Activated CD8-positive, alpha-beta memory T cell treated with anti-CD3 and anti-CD28 coated beads for 1 hour (primary cell): ENCODE measurements at regions not wholly inside any gene's neighbourhood (a gene's known extent, or its start where the extent isn't known, plus 50 kb on each side); places are given as distances from the start of the nearest gene placed in this dataset.
A peak's percentile ranks its signal among the peaks of the same experiment; 100 is the strongest.

ENCODE experiments used
- DNase-seq, 2 donors: peaks; one replicate each; pipeline ENCODE4 v3.0.0-alpha.2; 2020; ENCODE audit warnings: low read depth in 1 of 2; ENCODE audit errors: extremely low read depth in 1 of 2

DNA sequence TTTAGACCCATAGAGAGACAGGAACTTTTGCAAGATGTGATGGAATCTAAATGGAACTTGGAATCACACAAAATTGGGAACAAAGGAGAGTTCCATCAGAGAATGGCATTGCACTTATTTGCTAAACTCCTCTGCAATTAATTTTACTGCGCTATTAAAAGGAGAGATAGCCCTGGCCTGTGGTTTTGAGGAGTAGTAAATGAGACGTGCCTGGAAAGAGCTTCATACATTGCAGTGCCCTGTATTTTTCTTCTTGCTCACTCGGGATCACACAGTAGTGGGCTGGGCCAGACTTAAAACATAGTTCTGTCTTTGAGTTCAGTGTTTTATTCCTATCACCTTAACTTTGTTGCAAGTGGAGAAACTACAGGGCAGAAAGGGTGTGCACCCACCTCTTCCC is 94.4 kb upstream of the SLC27A6 start:
- no peak for DNase-seq

DNA sequence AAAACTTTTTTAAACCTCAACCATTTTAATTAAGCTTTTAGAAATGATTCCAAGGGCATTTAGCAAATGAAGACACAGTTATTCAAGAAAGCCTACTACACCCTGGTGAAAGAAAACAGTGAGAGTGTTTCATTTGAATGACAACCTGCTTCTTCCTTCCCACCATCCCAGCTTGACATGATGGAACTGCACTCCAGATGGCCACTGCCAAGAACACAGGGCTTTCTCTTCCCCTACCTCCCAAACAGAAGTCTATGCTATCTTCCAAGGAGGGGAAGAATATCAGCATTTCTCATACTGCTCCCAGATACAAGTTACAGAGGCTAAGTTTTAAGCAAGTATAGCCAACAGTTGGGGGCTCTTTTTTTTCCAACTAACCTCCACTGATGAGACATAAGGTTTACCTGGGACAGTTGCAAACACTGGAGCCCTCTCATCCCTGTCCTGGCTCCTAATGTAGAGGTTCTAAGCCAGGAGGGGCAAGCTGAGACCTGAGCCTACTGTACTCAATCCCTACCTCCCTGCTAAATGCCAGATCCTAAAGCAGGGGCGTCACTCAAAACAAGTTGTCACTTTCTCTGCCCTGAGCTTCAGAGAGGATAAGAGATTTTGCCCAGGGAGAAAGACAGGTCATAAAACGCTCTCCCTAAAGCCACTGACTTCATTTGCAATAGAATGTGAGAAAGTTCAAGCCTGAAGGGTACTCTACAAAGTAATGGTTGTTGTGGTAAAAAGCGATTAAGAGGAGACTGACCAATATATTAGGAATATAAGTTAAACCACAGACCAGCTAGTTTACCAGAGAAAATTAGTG is 88.5 kb upstream of the SLC27A6 start:
- no peak for DNase-seq

DNA sequence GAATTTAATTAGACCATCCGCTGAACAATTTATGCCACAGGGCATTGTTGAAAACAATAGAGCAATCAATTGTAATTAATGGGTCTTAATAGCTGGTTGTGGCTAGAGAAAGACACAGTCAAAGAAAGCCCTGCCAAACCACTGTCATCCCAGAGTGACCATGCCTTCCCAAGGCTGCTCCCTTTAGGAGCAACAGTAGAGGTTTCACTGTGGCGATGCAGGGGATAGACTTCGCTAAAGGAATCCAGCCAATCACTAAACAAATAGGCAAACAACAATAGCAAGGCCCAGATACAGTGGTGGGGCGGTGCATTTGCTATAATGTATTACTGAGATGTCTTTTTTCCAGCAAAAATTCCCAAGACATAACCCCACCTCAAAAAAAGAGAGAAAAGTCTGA is 87.8 kb upstream of the SLC27A6 start:
- DNase-seq = no peak

DNA sequence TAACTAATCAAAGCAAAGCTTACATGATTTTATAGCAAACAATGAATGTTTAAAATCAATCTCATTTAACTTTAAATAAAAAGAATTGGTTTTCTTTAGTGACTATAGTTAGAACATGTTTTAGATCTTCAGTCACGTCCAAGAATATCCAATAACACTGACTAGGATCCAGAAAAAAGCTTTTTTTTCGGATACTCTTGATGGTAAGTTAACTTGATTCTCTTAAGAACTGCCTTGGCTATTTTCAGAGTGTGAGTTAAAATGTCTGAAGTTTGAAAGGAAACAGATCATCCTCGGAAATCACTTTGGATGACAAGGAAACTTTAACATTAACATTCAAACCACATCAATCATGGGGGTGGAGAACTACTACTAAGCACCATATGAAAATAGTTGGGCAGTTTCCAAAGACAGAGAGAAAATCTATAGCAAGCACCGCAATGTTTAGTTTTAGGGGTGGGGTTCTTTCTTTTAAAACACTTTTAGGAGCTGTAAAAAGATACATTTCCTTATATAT is 83.7 kb upstream of the SLC27A6 start:
- no peak for DNase-seq

DNA sequence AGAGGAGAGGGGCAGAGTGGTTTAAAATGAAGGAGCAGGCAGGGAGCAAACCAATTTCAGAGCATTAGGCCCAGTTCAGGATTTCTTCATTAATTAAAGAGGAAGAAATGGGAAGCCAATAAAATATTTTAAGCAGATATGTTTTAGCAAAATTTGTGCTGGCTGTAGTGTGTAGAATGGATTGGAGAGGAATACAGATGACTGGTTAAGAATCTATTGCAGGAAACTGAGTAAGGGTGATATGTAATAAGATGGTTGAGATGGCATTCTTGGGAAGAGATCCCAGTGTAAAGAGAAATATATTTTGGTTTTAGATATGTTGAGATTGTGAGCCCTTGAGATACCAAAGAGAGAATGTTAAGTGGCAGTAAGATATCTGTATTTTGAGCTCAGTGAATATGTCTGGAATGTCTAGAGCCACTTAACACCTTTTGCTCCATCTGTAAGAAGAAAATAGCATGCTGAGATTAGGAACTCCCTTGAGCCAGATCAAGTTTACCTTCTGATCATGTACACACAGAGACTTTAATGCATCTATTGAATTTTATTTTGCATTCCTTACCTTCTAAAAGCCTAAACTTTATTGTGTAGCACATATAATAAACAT is 79.5 kb upstream of the SLC27A6 start:
- DNase-seq = no peak

DNA sequence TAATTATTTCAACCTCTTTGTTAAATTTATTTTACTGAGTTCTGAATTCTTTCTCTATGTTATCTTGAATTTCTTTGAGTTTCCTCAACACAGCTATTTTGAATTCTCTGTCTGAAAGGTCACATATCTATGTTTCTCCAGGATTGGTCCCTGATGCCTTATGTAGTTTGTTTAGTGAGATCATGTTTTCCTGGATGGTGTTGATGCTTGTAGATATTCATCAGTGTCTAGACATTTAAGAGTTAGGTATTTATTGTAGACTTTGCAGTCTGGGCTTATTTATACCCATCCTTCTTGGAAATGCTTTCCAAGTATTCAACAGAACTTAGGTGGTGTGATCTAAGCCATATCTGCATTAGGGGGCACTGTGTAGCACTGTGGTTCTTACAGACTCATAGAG is 70.2 kb upstream of the SLC27A6 start:
- DNase-seq = no peak

DNA sequence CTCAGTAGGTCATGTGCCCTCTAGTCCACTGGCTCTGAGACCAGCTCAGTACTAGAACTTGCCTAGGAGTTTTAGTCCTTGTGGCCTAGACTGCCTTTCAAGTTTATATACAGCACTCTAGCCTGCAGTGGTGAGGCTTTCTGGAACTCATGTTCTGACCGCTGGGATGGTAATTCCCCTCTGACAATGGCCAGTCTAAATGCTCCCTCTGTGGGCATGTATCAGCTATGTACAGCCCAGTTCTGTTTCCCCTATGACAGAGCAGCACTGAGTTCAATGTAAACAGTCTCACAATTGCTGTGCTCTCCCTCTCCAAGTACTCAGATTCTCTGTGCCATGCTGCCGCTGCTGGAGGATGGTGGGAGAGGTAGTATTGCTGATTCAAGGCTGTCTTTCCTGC is 68.6 kb upstream of the SLC27A6 start:
- no peak for DNase-seq

DNA sequence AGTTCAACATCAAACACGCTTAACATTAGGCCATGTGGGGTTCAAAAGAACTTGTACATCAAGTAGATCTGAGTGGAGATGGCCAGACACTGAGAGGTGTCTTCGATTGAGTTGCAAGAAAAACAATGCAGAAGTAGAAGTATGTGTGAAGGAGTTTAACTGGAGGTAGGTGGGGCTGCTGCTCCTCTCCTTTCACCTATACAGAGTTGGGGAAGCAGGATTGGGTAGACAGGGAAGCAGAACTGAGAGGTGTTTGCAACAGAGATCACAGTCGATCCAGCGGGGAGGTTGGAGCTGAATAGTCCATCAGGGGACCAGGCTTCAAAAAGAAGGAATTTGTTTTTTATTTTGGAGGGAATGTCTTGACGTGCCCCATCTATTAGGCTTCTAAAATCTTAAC is 61.7 kb upstream of the SLC27A6 start:
- DNase-seq = no peak

DNA sequence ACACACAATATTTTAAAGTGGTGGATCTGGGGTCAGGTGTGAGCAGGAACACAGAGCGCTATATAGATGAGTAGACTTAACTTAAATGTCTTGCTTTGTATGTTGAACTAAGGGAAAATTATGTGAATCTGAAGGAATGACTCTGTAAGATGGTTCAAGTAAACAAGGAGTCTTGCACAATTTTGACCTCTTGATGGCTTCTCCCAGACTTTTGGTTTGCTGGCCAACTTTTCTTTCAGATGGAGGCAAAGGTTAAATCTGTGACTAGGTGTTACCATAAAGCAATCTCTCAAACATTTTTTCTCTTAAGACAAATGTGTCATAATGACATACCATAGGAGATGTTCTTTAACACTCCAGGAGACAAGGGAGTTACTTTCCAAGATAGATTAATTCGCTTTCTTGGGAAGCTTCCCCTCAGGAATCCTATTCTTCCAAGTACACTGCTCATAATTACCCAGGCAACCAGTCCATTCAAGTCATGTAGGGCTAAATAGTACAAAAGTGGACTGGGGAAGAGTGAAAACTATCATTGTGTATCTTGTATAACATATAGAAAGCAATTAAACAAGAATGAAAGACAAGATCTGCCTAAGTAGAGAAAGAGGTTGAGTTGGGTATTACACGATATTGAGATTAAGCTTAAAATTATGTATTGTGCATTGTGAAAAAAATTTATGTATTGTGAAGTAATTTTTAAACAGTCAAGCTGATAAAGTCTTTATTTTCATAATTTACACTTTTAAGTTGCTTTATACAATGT is 60.3 kb upstream of the SLC27A6 start:
- no peak for DNase-seq

DNA sequence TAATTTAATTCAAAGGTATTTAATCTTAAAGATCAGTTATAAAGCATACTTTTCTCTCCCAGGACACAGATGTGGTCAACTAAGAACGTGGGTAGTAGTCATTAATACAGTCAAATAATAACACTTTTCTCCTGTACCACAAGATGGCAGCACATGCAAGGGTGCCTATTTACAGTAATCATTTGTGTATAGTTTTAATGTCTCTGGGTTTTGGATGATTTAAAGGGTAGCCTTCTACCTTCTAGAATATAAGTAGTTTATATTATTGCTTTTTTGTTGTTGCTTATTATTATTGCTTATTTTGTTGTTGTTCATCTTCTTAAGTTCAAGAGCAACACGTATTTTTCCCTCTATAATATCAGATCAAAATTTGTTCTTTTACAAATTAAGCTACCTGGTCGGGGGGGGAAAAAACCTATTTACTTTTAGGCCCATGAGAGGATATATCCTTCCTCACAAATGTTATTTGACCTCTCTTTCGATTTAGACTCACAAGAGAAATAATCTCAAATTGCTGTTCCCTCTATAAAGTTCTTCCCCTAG is 59.6 kb upstream of the SLC27A6 start:
- peak in 1 of 2 donors; percentile 2 for DNase-seq

DNA sequence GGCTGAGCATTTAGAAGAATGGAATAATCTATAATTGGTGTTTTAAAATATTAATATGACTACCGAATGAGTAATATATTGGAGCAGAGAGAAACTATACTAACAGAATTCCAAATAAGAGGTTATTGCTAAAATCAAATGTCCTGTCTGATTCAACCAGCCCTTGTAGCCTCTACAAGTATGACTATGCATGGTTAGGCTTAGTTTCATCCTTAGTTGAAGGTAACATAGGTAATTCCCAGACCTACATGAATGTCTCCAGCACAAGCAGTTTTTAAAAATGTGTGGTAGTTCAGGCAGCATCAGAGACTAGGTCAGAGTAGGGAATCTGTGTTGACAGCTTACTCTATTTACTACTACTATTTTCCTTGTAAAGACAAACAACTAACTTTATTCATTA is 51.7 kb upstream of the SLC27A6 start:
- no peak for DNase-seq
